Forelimb muscle (tissue), 1 donor: ENCODE measurements at regions not wholly inside any gene's neighbourhood (a gene's known extent, or its start where the extent isn't known, plus 50 kb on each side); places are given as distances from the start of the nearest gene placed in this dataset.

ENCODE experiments used
- DNase-seq: peaks from one replicate; pipeline ENCODE4 v3.0.0-alpha.2; 2013; ENCODE audit warnings: low read depth

DNA sequence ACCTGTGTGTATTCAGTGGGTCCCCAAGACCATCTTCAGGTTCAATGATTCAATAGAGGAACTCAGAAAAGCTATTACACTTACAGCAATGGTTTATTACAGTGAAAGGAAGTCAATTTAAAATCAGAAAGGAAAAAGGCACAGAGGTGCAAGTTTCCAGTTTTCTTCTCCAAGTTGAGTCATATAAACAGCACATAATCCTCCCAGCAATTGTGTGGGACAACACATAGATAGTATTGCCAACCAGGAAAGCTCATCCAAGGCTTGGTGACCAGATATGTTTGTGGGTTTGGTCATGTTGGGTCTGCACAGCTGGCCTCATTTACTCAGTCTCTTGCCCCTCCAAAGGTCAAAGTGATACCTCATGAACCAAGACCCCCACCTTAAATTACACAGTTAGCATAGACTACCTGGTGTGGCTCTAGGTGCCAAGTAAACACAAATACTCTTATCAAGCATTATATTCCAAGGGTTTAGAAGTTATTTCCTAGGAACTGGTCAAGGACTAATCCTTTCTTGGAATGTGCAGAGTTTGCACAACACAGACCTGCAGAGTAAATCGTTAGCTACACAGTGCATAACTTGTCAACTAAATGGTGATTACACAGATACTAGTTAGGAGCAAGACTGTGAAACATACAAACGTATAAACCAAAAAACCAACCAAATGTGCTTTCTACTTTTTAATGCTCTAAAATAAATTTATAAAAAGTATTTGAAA is 777.3 kb downstream of the PCDH18 start:
- no peak for DNase-seq

DNA sequence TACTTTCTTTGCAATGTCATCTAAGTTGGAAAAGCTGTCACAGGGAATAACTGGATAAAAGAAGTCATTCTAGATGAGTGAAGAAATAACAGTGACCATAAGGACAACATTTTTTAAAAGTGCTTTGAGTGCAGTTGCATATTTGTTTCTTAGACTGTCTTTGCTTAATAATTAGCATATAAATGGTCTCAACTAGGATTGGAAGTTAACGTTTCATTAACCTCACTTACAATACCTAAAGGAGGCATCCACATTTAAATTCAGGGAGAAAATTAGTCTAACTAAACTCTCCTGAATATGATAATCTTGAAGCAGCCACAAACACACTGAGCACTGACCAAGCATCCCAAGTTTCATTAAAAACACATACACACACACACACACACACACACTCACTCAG is 780.7 kb downstream of the PCDH18 start:
- DNase-seq, result no peak

DNA sequence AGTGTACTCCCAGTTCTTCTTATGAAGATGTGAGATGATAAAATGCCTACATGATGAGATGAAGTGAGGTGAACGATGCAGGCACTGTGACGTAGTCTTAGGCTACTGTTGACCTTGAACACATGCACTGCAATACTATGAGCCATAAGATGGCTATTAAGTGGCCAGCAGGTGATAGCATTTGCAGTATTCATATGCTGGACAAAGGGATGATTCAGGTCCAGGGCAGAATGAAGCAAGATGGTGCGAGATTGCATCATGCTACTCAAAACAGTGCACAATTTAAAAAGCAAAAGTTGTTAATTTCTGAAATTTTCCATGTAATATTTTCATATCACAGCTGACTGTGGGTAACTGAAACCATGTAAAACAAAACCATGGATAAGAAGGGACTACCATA is 781.4 kb downstream of the PCDH18 start:
- no peak for DNase-seq

DNA sequence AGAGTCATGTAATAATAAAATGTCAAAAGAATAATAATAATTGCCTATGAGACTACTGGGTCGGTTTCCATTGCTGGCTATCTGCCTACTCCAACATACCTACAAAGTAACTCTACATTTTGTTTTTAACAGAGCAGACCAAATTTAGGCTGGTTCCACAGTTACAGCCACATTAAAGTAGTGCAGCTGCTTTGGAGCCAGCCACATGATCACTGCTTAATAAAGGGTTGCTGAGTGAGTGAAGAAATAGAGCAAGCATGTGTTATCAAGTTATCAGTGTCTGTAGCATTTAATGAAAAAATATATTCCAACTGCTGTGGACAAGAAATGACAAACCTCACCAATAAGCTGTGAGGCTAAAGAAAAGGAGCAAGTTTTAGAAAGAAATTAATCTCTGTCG is 782.3 kb downstream of the PCDH18 start:
- DNase-seq, result no peak

DNA sequence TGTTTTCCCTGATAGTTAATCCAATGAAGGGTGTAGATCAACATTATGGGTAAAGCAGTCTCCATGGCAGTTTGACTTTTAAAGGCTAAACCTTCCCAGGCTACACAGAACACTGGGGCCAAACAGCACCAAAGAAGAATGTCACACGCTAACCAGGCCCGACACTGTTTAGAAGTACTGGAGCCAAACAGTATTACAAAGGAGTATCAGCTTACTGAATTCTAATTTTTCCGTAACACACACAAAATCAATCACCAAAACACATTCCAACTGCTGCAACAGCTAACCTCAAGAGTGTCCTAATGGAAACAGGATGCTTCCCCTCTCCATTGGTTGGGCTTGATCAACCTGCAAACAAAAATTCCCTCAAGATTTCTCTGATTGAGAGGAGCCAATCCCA is 783.5 kb downstream of the PCDH18 start:
- DNase-seq, result no peak

DNA sequence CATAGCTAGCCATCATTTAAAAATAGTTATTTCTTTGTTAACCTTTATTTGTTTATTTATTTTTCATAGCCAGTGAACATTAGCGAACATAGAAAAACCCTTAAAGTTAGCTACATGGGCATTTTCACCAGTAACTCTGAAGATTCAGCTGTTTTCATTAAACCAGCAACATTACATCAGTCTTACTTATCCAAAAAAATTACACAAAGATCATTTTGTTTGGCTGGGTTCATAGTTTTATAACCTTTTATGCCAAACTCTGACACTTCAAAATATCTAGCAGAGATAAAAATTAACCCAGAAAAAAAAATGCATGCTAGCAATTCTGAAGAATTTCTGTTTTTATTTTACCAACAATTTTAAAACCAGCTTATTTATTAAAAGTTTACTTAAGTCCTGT is 784.1 kb downstream of the PCDH18 start:
- no peak for DNase-seq

DNA sequence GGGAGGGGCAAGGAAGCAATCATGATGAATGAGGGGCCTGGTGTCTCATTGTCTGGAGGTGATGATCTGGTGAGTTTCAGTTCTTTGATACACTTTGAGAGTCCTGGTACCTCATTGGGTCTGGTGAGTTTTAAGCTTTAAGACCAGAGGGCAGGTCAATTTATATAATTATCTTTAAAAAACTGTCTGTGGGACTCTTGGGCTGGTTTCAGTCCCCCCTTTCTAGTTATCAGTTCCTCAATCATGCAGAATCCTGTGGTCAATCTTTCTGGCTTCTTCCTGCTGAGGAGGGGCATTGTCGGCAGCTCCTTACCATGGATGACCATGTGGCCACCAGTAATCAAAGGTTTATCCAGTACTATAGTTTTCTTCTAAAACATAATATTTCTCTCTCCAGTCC is 789.1 kb downstream of the PCDH18 start:
- DNase-seq, result no peak

GRCh38 chr4:136742333-136742732 is 790.0 kb downstream of the PCDH18 start:
- DNase-seq, result no peak

DNA sequence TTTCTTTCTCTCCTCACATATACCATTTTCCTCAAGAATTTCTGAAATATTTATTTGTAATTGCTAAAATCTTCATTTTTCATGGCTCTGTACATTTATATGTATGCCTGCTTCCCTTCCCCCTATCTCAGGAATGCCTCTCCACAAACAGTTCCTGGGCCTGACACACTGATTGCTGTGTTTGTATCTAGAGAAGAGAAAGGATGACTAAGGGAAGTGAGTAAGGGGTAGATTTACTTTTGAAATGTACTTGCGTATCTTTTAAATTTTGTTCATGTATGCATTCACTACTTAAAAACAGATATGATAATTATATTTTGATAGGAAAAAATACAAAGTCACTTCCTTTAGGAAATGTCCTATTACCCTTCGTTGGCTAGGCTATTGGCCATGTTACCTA is 790.8 kb downstream of the PCDH18 start:
- DNase-seq, result no peak

- no peak for DNase-seq
These were observed 792.0 kb downstream of the PCDH18 start for GRCh38 chr4:136740326-136740725.

- DNase-seq, result no peak
These were observed 795.2 kb downstream of the PCDH18 start for GRCh38 chr4:136737066-136737465.

- no peak for DNase-seq
These were observed 801.3 kb downstream of the PCDH18 start for GRCh38 chr4:136731025-136731424.

DNA sequence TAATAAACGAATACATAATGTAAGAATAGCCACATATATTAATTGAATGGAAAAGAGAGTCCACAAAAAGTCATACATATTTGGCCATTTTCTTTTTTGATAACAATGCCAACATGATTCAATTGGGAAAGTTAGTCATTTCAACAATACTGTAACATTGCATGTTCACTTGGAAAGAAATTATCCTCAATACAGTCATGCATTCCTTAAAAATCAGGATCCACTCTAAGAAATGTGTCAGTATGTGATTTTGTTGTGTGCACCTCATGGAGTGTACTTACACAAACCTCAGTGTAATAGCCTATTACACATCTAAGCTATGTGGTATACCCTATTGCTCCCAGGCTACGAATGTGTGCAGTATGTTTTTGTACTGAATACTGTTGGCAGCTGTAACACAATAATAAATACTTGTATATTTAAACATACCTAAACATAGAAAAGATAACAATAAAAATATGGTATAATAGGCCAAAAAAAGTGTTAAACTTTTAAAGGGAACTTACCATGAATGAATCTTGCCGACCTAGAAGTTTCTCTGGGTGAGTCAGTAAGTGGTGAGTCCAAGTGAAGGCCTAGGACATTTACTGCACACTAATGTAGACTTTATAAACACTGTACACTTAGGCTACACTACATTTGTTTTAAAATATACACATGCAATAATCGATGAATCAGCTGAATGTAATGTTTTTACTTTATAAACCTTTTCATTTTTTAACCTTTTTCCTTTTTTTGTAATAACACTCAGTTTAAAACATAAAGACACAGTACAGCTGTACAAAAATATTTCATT is 806.8 kb downstream of the PCDH18 start:
- DNase-seq, result no peak

- DNase-seq, result no peak
These were observed 819.2 kb downstream of the PCDH18 start for GRCh38 chr4:136713140-136713539.

- no peak for DNase-seq
These were observed 822.4 kb downstream of the PCDH18 start for GRCh38 chr4:136709897-136710296.

- no peak for DNase-seq
These were observed 825.4 kb downstream of the PCDH18 start for GRCh38 chr4:136706942-136707341.

GRCh38 chr4:136699905-136700304 is 832.4 kb downstream of the PCDH18 start:
- no peak for DNase-seq

DNA sequence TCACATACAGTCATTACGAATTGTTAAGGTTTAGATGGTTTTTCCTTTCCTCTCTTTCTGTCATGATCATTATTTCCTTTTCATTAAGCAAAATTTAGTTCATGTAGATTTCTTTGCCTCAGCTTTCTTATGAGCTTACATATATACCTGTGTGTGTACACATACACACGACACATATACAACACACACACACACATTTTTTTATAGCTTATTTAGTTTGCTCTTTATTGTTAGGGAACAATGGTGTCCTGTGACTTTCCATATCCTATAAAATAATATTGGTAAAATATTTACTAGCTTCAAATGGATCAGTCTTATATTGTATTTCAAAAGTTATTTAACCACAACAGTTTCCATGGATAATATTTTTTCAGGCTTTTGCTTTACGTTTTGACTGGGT is 840.7 kb downstream of the PCDH18 start:
- DNase-seq, result no peak

GRCh38 chr4:136690360-136690759 is 841.9 kb downstream of the PCDH18 start:
- no peak for DNase-seq

DNA sequence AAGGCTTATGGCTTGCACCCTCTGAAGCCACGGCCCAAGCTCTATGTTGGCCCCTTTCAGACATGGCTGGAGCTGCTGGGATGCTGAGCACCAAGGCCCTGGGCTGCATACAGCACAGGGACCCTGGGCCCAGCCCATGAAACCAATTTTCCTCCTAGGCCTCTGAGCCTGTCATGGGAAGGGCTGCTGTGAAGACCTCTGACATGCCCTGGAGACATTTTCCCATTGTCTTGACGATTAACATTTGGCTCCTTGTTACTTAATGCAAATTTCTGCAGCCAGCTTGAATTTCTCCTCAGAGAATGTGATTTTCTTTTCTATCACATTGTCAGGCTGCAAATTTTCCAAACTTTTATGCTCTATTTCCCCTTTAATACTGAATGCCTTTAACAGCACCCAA is 844.7 kb downstream of the PCDH18 start:
- DNase-seq, result no peak

DNA sequence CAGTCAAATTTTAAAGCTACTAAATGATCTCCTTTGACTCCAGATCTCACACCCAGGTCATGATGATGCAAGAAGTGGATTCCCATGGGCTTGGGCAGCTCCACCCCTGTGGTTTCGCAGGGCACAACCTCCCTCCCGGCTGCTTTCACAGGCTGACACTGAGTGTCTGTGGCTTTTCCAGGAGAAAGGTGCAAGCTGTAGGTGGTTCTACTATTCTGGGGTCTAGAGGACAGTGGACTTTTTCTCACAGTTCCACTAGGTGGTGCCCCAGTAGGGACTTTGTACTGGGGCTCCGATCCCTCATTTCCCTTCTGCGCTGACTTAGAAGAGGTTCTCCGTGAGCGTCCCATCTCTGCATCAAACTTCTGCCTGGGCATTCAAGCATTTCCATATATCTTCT is 845.2 kb downstream of the PCDH18 start:
- DNase-seq, result no peak

DNA sequence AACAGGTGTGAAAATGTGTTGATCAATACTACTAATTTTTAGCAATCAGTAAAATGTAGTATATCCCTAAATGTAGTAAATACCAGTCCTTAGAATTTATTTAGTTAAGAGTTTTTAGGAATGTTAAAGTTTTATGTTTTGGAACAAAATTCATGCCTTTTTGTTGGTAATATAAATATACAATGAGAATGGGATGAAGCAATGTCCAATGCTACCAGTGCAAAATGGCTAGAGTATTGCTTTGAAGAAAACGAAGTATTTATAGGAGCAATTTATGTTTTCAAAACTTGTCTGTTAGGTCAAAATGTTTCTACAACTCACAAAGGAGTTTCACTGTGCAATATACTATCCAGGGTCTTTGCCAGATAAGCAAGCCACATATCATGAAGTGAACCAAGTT is 851.5 kb downstream of the PCDH18 start:
- DNase-seq, result no peak

GRCh38 chr4:136680271-136680670 is 852.0 kb downstream of the PCDH18 start:
- no peak for DNase-seq
